Endodermal cell (in vitro differentiated cells): ENCODE measurements at regions not wholly inside any gene's neighbourhood (a gene's known extent, or its start where the extent isn't known, plus 50 kb on each side); places are given as distances from the start of the nearest gene placed in this dataset.

Experiments
- DNase-seq: peaks from one replicate; pipeline ENCODE4 v3.0.0-alpha.2; 2017
- H3K27ac ChIP-seq: 2 replicates; pipeline ENCODE4 v1.5.1; 2013; ENCODE audit warnings: mild to moderate bottlenecking, low read depth, low read length, moderate library complexity
- H3K27me3 ChIP-seq: 2 replicates; pipeline ENCODE4 v1.6.1; 2013; ENCODE audit warnings: mild to moderate bottlenecking, low read length, moderate library complexity; ENCODE audit not compliant: insufficient read depth, control insufficient read depth, poor library complexity, severe bottlenecking
- H3K36me3 ChIP-seq: 2 replicates; pipeline ENCODE4 v1.7.0; 2013; ENCODE audit warnings: mild to moderate bottlenecking, low read length, moderate library complexity; ENCODE audit not compliant: control insufficient read depth, insufficient read depth
- H3K4me1 ChIP-seq: one replicate; pipeline ENCODE4 v1.7.0; 2013; ENCODE audit warnings: low read length; ENCODE audit not compliant: control insufficient read depth, insufficient read depth
- H3K4me3 ChIP-seq: 2 replicates; pipeline ENCODE4 v1.5.1; 2013; ENCODE audit warnings: mild to moderate bottlenecking, low read length, moderate library complexity
- H3K9ac ChIP-seq: 2 replicates; pipeline ENCODE4 v1.6.1; 2013; ENCODE audit warnings: mild to moderate bottlenecking, low read length, moderate library complexity; ENCODE audit not compliant: poor library complexity, severe bottlenecking; ENCODE audit errors: extremely low read depth
- H3K9me3 ChIP-seq: 2 replicates; pipeline ENCODE4 v1.6.1; 2013; ENCODE audit warnings: mild to moderate bottlenecking, low read length, moderate library complexity; ENCODE audit not compliant: control insufficient read depth
- H3K27ac Mint-ChIP-seq: 2 replicates; pipeline ENCODE4 v1.8.0; 2020; ENCODE audit warnings: mixed read lengths
- H3K27me3 Mint-ChIP-seq: 2 replicates; pipeline ENCODE4 v1.8.0; 2021; ENCODE audit warnings: mild to moderate bottlenecking, mixed read lengths; ENCODE audit not compliant: insufficient read depth
- H3K36me3 Mint-ChIP-seq: 2 replicates; pipeline ENCODE4 v1.8.0; 2020; ENCODE audit warnings: low read depth, mixed read lengths
- H3K4me1 Mint-ChIP-seq: 2 replicates; pipeline ENCODE4 v1.8.0; 2020; ENCODE audit warnings: mixed read lengths
- H3K4me3 Mint-ChIP-seq: 2 replicates; pipeline ENCODE4 v1.8.0; 2020; ENCODE audit warnings: mild to moderate bottlenecking, moderate library complexity, mixed read lengths
- H3K9me3 Mint-ChIP-seq: 2 replicates; pipeline ENCODE4 v1.8.0; 2020; ENCODE audit warnings: mild to moderate bottlenecking, mixed read lengths
- WGBS, 2 experiments: methylation state at CpG; one replicate each; pipeline versions ENCODE4 v1.1.5 to v1.1.7; 2013; ENCODE audit warnings: missing lambda C conversion rate in 2 of 2, mixed read lengths in 1 of 2; ENCODE audit not compliant: insufficient coverage in 1 of 2, insufficient read length in 1 of 2; 5-methylcytosine and 5-hydroxymethylcytosine counted together
- TF ChIP-seq, protein P1 (sequence below): fragments of 200-600 bp; sonication (generic); conservative IDR thresholded peaks from 2 replicates; pipeline ENCODE4 v1.5.0; 2021; ENCODE audit warnings: antibody characterized with exemption, mild to moderate bottlenecking

DNA sequence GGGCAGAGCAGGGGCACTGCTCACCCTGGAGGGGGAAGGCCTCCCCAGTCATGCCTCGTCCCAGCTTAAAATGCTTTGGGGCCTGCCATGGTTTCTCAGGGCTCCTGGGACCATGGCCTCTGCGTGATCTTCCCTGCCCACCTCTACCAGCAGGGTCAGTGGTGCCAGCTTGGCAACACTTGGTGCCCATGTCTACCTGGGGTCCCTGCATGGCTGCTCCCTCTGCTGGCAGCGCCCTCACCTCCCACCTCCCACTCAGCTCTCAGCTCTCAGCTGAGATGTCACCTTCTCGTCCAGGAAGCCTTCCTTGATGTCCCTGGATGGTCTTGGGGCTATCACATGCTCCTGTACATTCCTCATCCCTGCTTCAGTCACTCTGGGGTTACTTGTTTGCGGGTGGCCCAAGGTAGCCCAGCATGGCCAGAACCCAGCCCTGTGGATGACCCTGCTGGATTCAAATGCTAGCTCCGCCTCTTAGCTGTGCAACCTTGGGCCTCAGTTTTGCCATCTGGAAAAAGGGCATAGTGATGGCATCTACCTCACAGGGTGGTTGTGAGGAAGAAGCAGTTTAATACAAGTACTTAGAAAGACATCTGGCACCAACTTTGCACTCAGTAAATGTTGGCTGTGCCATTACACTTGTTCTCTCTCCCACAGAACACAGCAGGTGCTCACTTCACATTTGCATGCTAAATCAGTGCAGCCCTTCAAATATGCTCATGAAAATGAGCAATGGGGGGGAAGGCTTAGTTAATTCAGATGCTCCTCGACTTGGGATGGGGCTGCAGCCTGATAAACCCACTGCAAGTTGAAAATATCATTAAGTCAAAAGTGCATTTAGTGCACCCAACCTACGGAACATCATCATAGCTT, 53.5 kb upstream of the PTPN1 start:
- TF ChIP-seq, protein P1, sequence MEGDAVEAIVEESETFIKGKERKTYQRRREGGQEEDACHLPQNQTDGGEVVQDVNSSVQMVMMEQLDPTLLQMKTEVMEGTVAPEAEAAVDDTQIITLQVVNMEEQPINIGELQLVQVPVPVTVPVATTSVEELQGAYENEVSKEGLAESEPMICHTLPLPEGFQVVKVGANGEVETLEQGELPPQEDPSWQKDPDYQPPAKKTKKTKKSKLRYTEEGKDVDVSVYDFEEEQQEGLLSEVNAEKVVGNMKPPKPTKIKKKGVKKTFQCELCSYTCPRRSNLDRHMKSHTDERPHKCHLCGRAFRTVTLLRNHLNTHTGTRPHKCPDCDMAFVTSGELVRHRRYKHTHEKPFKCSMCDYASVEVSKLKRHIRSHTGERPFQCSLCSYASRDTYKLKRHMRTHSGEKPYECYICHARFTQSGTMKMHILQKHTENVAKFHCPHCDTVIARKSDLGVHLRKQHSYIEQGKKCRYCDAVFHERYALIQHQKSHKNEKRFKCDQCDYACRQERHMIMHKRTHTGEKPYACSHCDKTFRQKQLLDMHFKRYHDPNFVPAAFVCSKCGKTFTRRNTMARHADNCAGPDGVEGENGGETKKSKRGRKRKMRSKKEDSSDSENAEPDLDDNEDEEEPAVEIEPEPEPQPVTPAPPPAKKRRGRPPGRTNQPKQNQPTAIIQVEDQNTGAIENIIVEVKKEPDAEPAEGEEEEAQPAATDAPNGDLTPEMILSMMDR = peak; percentile 65
- WGBS, 2 experiments = 87 to 94% methylated on average over 4 to 8 of the region's 8 CpGs
- no peaks in the 10 kb centered on the region for H3K27me3 Mint-ChIP-seq
- Histone ChIP-seq H3K9me3 (no peaks in the 10 kb centered on the region), H3K27me3 (no peaks in the 10 kb centered on the region), H3K9ac (no peak overlapping the region), H3K4me1 (no peaks in the 10 kb centered on the region), H3K36me3 (no peaks in the 10 kb centered on the region), H3K4me3 (no peak overlapping the region), H3K27ac (no peak overlapping the region)
- H3K9me3 Mint-ChIP-seq = no peaks in the 10 kb centered on the region
- DNase-seq = no peak
- H3K4me3 Mint-ChIP-seq = no peak overlapping the region
- peaks cover 14% of the 10 kb centered on the region for H3K4me1 Mint-ChIP-seq
- H3K36me3 Mint-ChIP-seq = no peaks in the 10 kb centered on the region
- peak overlapping the region; percentile 21 for H3K27ac Mint-ChIP-seq

DNA sequence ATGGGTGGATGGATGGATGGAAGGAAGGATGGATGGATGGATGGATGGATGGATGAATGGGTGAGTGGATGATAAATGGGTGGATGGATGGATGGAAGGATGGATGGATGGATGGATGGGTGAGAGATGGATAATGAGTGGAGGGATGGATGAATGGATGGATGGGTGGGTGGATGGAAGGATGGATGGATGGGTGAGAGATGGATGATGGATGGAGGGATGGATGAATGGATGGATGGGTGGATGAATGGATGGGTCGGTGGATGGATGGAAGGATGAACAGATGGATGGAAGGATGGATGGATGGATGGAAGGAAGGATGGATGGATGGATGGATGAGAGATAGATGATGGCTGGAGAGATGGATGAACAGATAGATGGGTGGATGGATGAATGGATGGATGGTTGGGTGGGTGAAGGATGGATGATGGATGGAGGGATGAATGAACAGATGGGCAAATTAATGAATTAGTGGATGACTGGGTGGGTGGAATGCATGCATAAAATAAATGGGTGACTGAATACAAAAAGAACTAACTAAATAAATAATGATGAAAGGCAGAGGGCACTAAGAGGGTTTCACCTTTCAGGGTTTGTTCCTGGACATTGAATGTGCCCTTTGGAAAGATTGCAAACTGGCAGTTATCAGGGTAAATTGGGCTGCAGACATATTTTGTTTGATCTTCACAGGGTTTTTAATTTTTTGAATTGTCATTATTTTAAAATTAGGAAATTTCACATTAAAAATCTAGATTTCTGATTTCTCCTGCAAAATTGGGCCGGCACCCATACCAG, 50.9 kb upstream of the PTPN1 start:
- Histone ChIP-seq H3K4me1 (peaks cover under 1% of the 10 kb centered on the region), H3K36me3 (no peaks in the 10 kb centered on the region), H3K9me3 (no peaks in the 10 kb centered on the region), H3K27ac (no peak overlapping the region), H3K27me3 (no peaks in the 10 kb centered on the region), H3K4me3 (no peak overlapping the region), H3K9ac (no peak overlapping the region)
- H3K36me3 Mint-ChIP-seq = no peaks in the 10 kb centered on the region
- H3K9me3 Mint-ChIP-seq = no peaks in the 10 kb centered on the region
- no peak overlapping the region for H3K4me3 Mint-ChIP-seq
- peaks cover 13% of the 10 kb centered on the region for H3K4me1 Mint-ChIP-seq
- no peak overlapping the region for H3K27ac Mint-ChIP-seq
- H3K27me3 Mint-ChIP-seq = no peaks in the 10 kb centered on the region
- no peak for DNase-seq
- 88 to 94% methylated on average over 2 of the region's 2 CpGs for WGBS, 2 experiments
- TF ChIP-seq, protein P1 = no peak

DNA sequence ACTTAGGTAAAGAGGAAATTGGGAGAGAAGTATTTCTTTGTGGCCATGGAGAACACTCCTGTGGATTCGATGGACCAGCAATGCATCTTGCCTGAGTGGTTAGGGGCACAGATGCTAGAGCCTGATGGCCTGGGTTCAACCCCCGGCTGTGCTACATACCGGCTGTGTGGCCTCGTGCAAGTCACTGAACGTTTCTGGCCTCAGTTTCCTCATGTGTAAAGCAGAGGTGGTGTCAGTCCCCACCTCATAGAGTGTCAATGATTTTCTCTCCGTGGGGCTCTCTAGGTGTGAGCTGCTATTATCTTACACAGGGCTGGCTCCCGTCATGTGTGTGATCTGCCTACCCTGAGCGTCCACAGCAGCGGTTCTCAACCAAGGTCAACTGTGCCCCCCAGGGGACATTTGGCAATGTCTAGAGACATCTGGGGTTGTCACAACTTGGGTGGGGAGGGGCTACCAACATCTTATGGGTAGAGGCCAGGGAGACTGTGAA, 50.0 kb upstream of the PTPN1 start:
- no peak for DNase-seq
- Histone ChIP-seq H3K27me3 (no peaks in the 10 kb centered on the region), H3K27ac (no peak overlapping the region), H3K9ac (no peak overlapping the region), H3K4me1 (peaks cover 3% of the 10 kb centered on the region), H3K9me3 (no peaks in the 10 kb centered on the region), H3K4me3 (no peak overlapping the region), H3K36me3 (no peaks in the 10 kb centered on the region)
- Mint-ChIP-seq H3K27ac (no peak overlapping the region), H3K27me3 (no peaks in the 10 kb centered on the region), H3K9me3 (no peaks in the 10 kb centered on the region), H3K4me3 (no peak overlapping the region), H3K4me1 (peaks cover 9% of the 10 kb centered on the region), H3K36me3 (no peaks in the 10 kb centered on the region)
- TF ChIP-seq, protein P1 = no peak
- WGBS, 2 experiments = 87% methylated on average over 8 to 9 of the region's 9 CpGs
